GM21381 (cell line): ENCODE measurements at regions not wholly inside any gene's neighbourhood (a gene's known extent, or its start where the extent isn't known, plus 50 kb on each side); places are given as distances from the start of the nearest gene placed in this dataset.

Source experiments
- ATAC-seq: cut with Tn5 transposase; IDR thresholded peaks from one replicate; pipeline ENCODE4 v1.9.1; 2021; ENCODE audit warnings: mild to moderate bottlenecking, moderate library complexity; ENCODE audit not compliant: unreplicated experiment

GRCh38 chrY:21259707-21260106, 251.4 kb upstream of the RBMY1B start:
- no peak for ATAC-seq

- ATAC-seq = no peak
These were observed 250.8 kb upstream of the RBMY1B start for GRCh38 chrY:21260325-21260724.

- no peak for ATAC-seq
These were observed 250.0 kb upstream of the RBMY1B start for GRCh38 chrY:21261158-21261557.

GRCh38 chrY:21266751-21267150, 244.4 kb upstream of the RBMY1B start:
- no peak for ATAC-seq

DNA sequence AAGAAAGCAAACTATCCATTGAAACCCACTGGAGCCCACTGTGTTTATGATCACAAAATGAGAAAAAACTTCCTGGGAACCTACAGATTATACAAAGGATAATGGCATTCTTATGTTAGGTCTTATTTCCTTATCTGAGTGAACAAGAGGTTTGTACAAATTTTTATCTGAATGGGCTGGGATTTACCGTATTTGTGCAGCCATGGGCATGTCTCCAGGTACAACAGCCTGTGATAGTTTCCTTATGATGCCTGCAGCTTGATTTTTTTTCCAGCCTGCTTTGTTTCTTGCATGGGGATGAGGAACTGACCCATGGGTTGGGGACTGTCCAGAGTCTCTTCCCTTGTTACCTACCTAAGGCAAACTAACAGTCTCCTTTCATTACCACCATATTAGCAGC, 244.0 kb upstream of the RBMY1B start:
- no peak for ATAC-seq

- no peak for ATAC-seq
These were observed 223.4 kb upstream of the RBMY1B start for GRCh38 chrY:21287769-21288168.

GRCh38 chrY:21288908-21289307, 222.2 kb upstream of the RBMY1B start:
- no peak for ATAC-seq

DNA sequence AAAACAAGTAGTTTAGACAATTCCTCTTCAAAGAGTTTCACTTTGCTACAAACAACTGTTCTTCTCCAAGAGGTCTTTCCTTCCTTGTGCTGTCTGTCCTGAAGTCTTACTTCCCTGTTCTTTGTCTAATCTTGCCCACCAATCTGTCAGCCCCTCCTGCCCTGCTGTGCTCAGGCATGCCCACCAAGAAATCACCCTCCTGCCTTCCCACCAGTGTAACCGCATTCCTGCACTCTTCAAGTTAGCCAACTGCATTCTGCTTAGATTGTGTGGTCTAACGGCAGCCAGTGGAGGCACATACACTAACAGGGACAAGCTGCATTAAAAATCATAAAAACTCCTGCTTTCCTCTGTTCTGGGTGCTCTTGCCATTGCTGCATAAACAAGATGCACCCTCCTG, 215.9 kb upstream of the RBMY1B start:
- ATAC-seq = no peak

- ATAC-seq = no peak
These were observed 208.9 kb upstream of the RBMY1B start for GRCh38 chrY:21302278-21302677.

DNA sequence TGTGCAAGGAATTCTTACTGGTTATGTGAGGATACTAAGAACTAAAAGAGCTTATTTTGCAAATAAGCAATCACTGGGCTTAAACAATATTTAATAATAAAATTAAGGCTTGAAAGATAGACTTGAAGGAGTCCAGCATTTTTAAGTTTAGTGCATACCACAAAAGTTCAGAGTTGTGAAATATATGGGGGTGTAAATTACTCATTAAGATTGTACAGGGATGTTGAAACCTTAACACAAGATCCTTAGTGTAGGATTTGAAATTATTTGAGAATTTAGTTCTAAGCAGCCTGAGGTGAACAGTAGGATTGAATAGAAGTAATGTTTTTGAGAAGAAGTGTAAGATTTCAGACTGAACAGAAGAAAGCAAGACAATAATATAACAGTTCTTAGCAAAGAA, 195.8 kb upstream of the RBMY1B start:
- no peak for ATAC-seq
